GM12864 (cell line): ENCODE measurements at regions not wholly inside any gene's neighbourhood (a gene's known extent, or its start where the extent isn't known, plus 50 kb on each side); places are given as distances from the start of the nearest gene placed in this dataset.

Experiments
- DNase-seq: peaks from one replicate; pipeline ENCODE4 v3.0.0-alpha.2; 2011; ENCODE audit warnings: low read depth
- H3K4me3 ChIP-seq: 2 replicates; pipeline ENCODE4 v1.5.1; 2011; ENCODE audit warnings: mild to moderate bottlenecking, low read depth, low read length, control low read depth
- TF ChIP-seq, protein P1 (sequence below): IDR thresholded peaks from 2 replicates; pipeline ENCODE4 v1.5.1; 2011; ENCODE audit warnings: low read depth, mild to moderate bottlenecking, moderate library complexity, low read length, control low read depth, inconsistent platforms; ENCODE audit errors: missing control alignments

DNA sequence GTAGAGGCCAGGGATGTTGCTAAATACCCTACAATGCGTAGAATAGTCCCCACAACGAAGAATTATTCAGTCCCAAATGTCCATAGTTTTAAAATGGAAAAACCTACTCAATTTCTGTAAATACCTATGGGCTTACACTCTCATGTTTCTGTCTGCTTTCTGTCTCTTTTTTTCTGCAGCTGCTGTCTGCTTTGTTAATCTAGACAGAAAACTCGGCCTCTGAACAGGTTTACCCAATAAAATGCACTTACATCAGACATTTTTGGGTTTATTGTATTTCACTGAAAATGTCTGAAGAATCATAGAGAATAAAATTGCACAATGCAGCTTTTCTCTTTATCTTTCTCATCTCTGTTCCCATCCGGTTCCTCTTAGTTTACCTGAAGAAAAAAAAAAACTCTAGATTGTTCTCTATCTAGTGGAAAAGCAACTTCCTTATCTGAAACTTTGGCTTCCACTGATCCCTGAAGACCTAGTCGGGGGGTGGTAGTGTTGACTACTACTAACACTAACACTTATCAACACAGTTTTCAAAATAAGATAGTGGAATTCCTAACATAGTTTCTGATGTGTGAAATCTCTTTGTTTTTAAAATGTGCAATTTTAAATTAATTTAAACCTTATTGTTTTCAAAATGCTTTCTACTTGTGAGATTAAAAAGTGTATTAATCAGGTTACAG lies 76.9 kb upstream of the CCDC190 start:
- H3K4me3 ChIP-seq, result no peak overlapping the region
- TF ChIP-seq, protein P1, sequence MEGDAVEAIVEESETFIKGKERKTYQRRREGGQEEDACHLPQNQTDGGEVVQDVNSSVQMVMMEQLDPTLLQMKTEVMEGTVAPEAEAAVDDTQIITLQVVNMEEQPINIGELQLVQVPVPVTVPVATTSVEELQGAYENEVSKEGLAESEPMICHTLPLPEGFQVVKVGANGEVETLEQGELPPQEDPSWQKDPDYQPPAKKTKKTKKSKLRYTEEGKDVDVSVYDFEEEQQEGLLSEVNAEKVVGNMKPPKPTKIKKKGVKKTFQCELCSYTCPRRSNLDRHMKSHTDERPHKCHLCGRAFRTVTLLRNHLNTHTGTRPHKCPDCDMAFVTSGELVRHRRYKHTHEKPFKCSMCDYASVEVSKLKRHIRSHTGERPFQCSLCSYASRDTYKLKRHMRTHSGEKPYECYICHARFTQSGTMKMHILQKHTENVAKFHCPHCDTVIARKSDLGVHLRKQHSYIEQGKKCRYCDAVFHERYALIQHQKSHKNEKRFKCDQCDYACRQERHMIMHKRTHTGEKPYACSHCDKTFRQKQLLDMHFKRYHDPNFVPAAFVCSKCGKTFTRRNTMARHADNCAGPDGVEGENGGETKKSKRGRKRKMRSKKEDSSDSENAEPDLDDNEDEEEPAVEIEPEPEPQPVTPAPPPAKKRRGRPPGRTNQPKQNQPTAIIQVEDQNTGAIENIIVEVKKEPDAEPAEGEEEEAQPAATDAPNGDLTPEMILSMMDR, result no peak
- DNase-seq, result no peak

DNA sequence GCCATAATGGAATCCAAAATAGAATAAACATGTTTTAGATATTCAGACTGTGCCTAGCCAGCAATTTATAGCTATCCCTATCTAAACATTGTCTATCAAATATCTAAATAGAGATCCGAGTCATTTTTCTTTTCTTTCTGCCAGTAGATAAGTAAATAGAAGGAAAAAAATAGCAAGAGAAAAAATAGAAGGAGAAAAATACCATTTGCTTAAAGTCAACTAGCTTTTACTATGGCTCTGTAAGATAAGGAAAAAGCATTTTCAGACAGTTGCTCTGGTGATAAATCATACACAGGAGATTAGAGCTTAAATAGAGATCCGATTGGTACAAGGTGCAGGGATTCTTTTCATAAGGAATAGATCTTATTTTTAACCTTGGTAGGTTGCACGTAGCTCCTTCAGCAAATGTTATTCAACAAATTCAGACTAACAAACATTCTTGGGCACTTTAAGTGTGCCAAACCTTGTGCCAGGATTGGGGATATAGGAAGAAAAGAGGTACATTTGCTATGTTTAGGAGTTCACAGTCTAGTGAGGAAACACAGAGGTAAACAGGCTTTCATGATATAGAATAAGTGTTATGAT lies 70.1 kb upstream of the CCDC190 start:
- TF ChIP-seq, protein P1, result no peak
- no peak for DNase-seq
- H3K4me3 ChIP-seq, result no peak overlapping the region

DNA sequence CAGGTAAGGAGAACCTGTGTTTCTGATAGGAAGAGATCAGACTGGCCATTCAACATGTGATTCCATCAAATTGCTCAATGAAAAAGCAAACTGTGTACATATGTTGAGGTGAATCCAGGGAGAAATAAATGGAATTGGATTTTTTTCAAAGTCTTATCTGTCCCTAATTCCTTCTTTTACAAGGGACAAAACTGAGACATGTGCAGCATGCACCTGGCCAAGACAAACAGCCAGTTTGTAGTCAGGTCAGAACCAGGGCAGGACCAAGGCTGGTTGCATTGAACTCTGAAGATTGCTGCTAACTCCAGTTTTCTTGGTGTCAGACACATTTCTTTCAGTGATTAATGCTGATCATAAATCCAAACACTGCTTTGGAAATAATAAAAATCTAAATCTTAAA lies 69.6 kb upstream of the CCDC190 start:
- no peak overlapping the region for H3K4me3 ChIP-seq
- TF ChIP-seq, protein P1, result no peak
- no peak for DNase-seq

DNA sequence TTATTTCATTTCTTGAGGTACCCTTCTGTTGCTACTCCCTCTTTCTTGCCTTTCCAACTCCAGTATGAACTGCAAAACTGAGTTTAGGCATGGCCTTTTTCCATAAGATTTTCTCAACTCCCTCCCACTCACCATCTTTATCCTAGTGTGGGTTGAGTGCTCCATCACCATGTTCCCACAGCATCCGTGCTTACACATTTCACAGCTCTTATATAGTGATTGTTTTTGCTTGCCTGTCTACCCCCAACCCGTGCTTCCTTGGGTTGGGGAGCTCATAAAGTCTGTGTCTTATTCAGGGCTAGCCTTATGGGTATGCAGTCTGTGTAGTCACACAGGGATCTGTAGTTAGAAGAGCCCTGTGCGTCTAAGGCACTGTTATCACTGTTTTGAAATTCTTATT lies 68.2 kb upstream of the CCDC190 start:
- DNase-seq, result no peak
- no peak overlapping the region for H3K4me3 ChIP-seq
- TF ChIP-seq, protein P1, result no peak

DNA sequence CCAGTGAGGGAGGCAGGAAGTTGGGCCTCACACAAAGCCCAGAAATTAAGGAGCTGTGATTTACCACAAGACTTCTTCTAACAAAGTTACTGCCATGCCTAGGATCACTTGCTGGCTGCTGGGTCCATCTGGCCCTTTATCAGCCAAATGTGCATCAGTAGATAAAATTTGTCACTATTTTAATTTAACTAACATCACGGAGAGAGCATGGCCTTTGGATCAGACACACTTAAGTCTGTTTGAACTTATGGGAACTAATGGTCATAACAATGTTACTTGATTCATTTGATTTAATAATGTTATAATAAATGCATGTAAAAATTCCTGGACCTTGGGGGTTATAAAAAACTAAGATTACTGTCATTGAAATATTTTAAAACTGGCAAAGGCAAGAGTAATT lies 67.2 kb upstream of the CCDC190 start:
- TF ChIP-seq, protein P1, result no peak
- no peak overlapping the region for H3K4me3 ChIP-seq
- no peak for DNase-seq

DNA sequence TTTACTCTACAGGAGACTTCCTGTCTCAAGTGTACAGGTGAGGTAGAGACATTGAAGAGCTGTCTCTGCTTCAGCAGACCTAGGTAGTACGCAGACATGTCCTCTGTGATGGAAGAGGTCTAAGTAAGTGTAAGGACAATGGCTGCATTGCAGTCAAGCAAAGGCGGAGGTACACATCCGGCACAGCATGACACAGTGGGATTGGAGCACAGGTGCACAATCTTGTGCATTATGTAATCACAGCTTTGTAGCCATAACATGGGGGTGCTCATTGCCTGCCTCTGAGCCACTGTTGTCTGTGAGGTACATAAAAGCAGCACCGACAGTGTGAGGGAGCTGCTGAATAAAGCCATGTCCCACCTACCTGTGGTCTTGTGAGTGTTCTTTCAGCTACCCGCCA lies 66.4 kb upstream of the CCDC190 start:
- no peak overlapping the region for H3K4me3 ChIP-seq
- TF ChIP-seq, protein P1, result no peak
- DNase-seq, result no peak

DNA sequence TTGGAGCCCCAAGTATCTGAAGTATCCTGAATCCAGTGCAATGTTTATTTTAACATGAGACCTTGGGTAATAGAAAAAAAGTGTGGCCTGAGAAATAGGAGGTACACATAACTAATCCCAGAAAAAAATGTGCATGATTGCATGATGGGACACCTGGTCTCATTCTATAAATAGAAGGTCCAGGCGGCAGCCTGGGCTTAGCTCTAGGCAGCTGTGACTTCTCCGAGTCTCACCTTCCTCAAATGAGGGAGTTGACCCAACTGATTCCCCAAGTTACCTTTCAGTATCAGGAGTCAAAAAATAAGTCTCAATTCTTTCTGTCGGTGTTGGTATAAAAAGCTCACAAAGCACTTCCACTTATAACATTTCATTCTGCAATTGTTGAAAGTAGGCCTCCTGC lies 65.9 kb upstream of the CCDC190 start:
- DNase-seq, result no peak
- TF ChIP-seq, protein P1, result no peak
- H3K4me3 ChIP-seq, result no peak overlapping the region
